Endothelial cell of umbilical vein (primary cell): ENCODE measurements at regions not wholly inside any gene's neighbourhood (a gene's known extent, or its start where the extent isn't known, plus 50 kb on each side); places are given as distances from the start of the nearest gene placed in this dataset.

Source experiments
- BruUV-seq: library from RNA; stranded (reverse); fragments of 400-500 nt; replicated peaks from 2 replicates; lab custom pipeline; 2021; lab: Mats Ljungman, UMichigan
- CTCF ChIA-PET: fragments of 300-600, 350-600 bp; sonication (Branson Sonifier 250); formaldehyde crosslinking; loops from one replicate; lab custom pipeline; 2021; ENCODE audit warnings: antibody characterized with exemption, inconsistent platforms; lab: Charles Lee
- POLR2A ChIA-PET: fragments of 300-600, 350-600 bp; sonication (Branson Sonifier 250); formaldehyde crosslinking; loops from one replicate; lab custom pipeline; 2021; ENCODE audit warnings: antibody characterized with exemption, inconsistent platforms; lab: Charles Lee
- DNase-seq: peaks from one replicate; pipeline ENCODE4 v3.0.0-alpha.2; 2011; ENCODE audit warnings: low read depth, low spot score
- FAIRE-seq: peaks from 2 replicates; lab custom pipeline; 2011; peaks lifted over from hg19 to GRCh38; lab: Jason Lieb, UNC
- H2AFZ ChIP-seq: 2 replicates; pipeline ENCODE4 v1.6.0; 2012; ENCODE audit warnings: low read depth, low read length, control low read depth, inconsistent platforms
- H3K27ac ChIP-seq: 2 replicates; pipeline ENCODE4 v1.5.1; 2011; ENCODE audit warnings: low read depth, mild to moderate bottlenecking, control low read depth, low read length, moderate library complexity; ENCODE audit not compliant: insufficient read depth
- H3K27me3 ChIP-seq, 2 experiments: 2 replicates each; pipeline versions ENCODE4 v1.6.0 to v1.6.1; 2011; ENCODE audit warnings: low read length in 2 of 2, mixed read lengths in 1 of 2; ENCODE audit not compliant: control insufficient read depth in 2 of 2, insufficient read depth in 2 of 2
- H3K36me3 ChIP-seq, 2 experiments: 2 replicates in 1 of 2; 3 replicates in 1 of 2; pipeline ENCODE4 v1.5.1; 2011; ENCODE audit warnings: low read length in 2 of 2, mild to moderate bottlenecking in 1 of 2, moderate library complexity in 1 of 2; ENCODE audit not compliant: control insufficient read depth in 2 of 2, insufficient read depth in 2 of 2; ENCODE audit errors: extremely low read depth in 1 of 2
- H3K4me1 ChIP-seq: 3 replicates; pipeline ENCODE4 v1.5.1; 2011; ENCODE audit warnings: mild to moderate bottlenecking, low read length; ENCODE audit not compliant: control insufficient read depth, insufficient read depth; ENCODE audit errors: extremely low read depth
- H3K4me2 ChIP-seq: 2 replicates; pipeline ENCODE4 v1.6.1; 2011; ENCODE audit warnings: low read length, control low read depth, mixed read lengths; ENCODE audit not compliant: insufficient read depth
- H3K4me3 ChIP-seq, 3 experiments: fragments of 200-600 bp in 1 of 3; sonication (generic), shearing (Covaris generic) in 1 of 3; replicated peaks in 1 of 3; 2 replicates each; pipeline ENCODE4 v1.5.1; 2011 to 2016; ENCODE audit warnings: control low read depth in 3 of 3, low read length in 3 of 3, mild to moderate bottlenecking in 2 of 3, inconsistent platforms in 1 of 3, low read depth in 1 of 3, moderate library complexity in 1 of 3; ENCODE audit not compliant: insufficient read depth in 1 of 3
- H3K79me2 ChIP-seq: 2 replicates; pipeline ENCODE4 v1.6.0; 2012; ENCODE audit warnings: low read length, inconsistent platforms; ENCODE audit not compliant: control insufficient read depth, insufficient read depth
- H3K9ac ChIP-seq: replicated peaks from 2 replicates; pipeline ENCODE3; 2011; ENCODE audit warnings: low read length, control low read depth; ENCODE audit not compliant: insufficient read depth; ENCODE audit errors: extremely low read depth
- H3K9me1 ChIP-seq: replicated peaks from 3 replicates; pipeline ENCODE4 v1.6.0; 2011; ENCODE audit warnings: mild to moderate bottlenecking, low read length; ENCODE audit not compliant: control insufficient read depth, insufficient read depth; ENCODE audit errors: extremely low read depth
- H3K9me3 ChIP-seq: replicated peaks from 2 replicates; pipeline ENCODE4 v1.5.1; 2012; ENCODE audit warnings: low read length, inconsistent platforms; ENCODE audit not compliant: control insufficient read depth, insufficient read depth
- H4K20me1 ChIP-seq: replicated peaks from 2 replicates; pipeline ENCODE3; 2011; ENCODE audit warnings: mild to moderate bottlenecking, low read length; ENCODE audit not compliant: control insufficient read depth, insufficient read depth; ENCODE audit errors: extremely low read depth
- CTCF ChIP-seq, 2 donors: IDR thresholded peaks; 1 replicate in 1 of 2; 2 replicates in 1 of 2; pipeline ENCODE4 v1.5.1; 2011; ENCODE audit warnings: low read length in 2 of 2, mild to moderate bottlenecking in 2 of 2, moderate library complexity in 2 of 2, control low read depth in 1 of 2, inconsistent platforms in 1 of 2, low read depth in 1 of 2; ENCODE audit not compliant: insufficient read depth in 1 of 2; ENCODE audit errors: extremely low read depth in 1 of 2
- FOS ChIP-seq: IDR thresholded peaks from 2 replicates; pipeline ENCODE4 v1.6.1; 2011; ENCODE audit warnings: mild to moderate bottlenecking, low read length, moderate library complexity, borderline replicate concordance; ENCODE audit not compliant: insufficient read depth
- GATA2 ChIP-seq: IDR thresholded peaks from 2 replicates; pipeline ENCODE4 v1.7.0; 2011; ENCODE audit warnings: low read depth, mild to moderate bottlenecking, moderate library complexity, mixed read lengths, low read length; ENCODE audit not compliant: insufficient read length, insufficient read depth
- JUN ChIP-seq: IDR thresholded peaks from 2 replicates; pipeline ENCODE4 v1.6.1; 2011; ENCODE audit warnings: borderline replicate concordance, low read depth; ENCODE audit not compliant: insufficient read length, insufficient read depth
- MAX ChIP-seq: IDR thresholded peaks from 2 replicates; pipeline ENCODE4 v1.6.1; 2011; ENCODE audit not compliant: insufficient read depth, insufficient read length
- MYC ChIP-seq: IDR thresholded peaks from one replicate; pipeline ENCODE4 v1.6.1; 2011; ENCODE audit warnings: mild to moderate bottlenecking, low read depth, low read length
- POLR2A ChIP-seq: IDR thresholded peaks from 2 replicates; pipeline ENCODE4 v1.6.1; 2012; ENCODE audit warnings: low read depth, mild to moderate bottlenecking, control low read depth, low read length
- dilution Hi-C: fragments of 300-500 bp; cut with MboI; formaldehyde crosslinking; loops from one replicate; pipeline ENCODE4 v1.15.0; 2019; ENCODE audit warnings: low sequenced_read_pairs; ENCODE audit not compliant: extremely low pct_ligation_motif_present
- intact Hi-C: fragments of 100-400 bp; cut with micrococcal nuclease; formaldehyde crosslinking; loops from one replicate; pipeline ENCODE4 v1.10.0; 2022

GRCh38 chr4:182150645-182151044 is 92.6 kb upstream of the TENM3 start:
- no peaks in the 10 kb centered on the region for H3K9me1 ChIP-seq
- no peaks in the 10 kb centered on the region for H4K20me1 ChIP-seq
- intact Hi-C loops: no loop called here
- no peak for TF ChIP-seq FOS
- TF ChIP-seq JUN: no peak
- no peak for TF ChIP-seq MAX
- TF ChIP-seq POLR2A: no peak
- TF ChIP-seq GATA2: no peak
- no peak for TF ChIP-seq MYC
- no peak for TF ChIP-seq CTCF (IDR thresholded peaks at IDR 0.05; ENCODE audit: extremely low read depth in 1 of 2, insufficient read depth in 1 of 2, low read depth in 1 of 2, low read length in 2 of 2)
- H2AFZ ChIP-seq: no peak overlapping the region
- BruUV-seq: no TSS peak
- ChIA-PET CTCF (no interaction called here), POLR2A (no interaction called here)
- H3K4me3 ChIP-seq: no peak overlapping the region
- H3K79me2 ChIP-seq: no peaks in the 10 kb centered on the region
- H3K4me2 ChIP-seq: no peak overlapping the region
- dilution Hi-C loops: no loop called here
- H3K27ac ChIP-seq: no peak overlapping the region
- H3K27me3 ChIP-seq: peaks cover 4 to 22% of the 10 kb centered on the region in 2 experiments
- DNase-seq: no peak
- H3K9me3 ChIP-seq: no peaks in the 10 kb centered on the region
- H3K36me3 ChIP-seq: no peaks in the 10 kb centered on the region
- no peak overlapping the region for H3K9ac ChIP-seq
- FAIRE-seq: no peak
- no peaks in the 10 kb centered on the region for H3K4me1 ChIP-seq
